Endothelial cell of umbilical vein (primary cell): ENCODE measurements at regions not wholly inside any gene's neighbourhood (a gene's known extent, or its start where the extent isn't known, plus 50 kb on each side); places are given as distances from the start of the nearest gene placed in this dataset.

Experiments
- BruUV-seq: library from RNA; stranded (reverse); fragments of 400-500 nt; replicated peaks from 2 replicates; lab custom pipeline; 2021; lab: Mats Ljungman, UMichigan
- CTCF ChIA-PET: fragments of 300-600, 350-600 bp; sonication (Branson Sonifier 250); formaldehyde crosslinking; loops from one replicate; lab custom pipeline; 2021; ENCODE audit warnings: antibody characterized with exemption, inconsistent platforms; lab: Charles Lee
- POLR2A ChIA-PET: fragments of 300-600, 350-600 bp; sonication (Branson Sonifier 250); formaldehyde crosslinking; loops from one replicate; lab custom pipeline; 2021; ENCODE audit warnings: antibody characterized with exemption, inconsistent platforms; lab: Charles Lee
- DNase-seq: peaks from one replicate; pipeline ENCODE4 v3.0.0-alpha.2; 2011; ENCODE audit warnings: low read depth, low spot score
- FAIRE-seq: peaks from 2 replicates; lab custom pipeline; 2011; peaks lifted over from hg19 to GRCh38; lab: Jason Lieb, UNC
- H2AFZ ChIP-seq: 2 replicates; pipeline ENCODE4 v1.6.0; 2012; ENCODE audit warnings: low read depth, low read length, control low read depth, inconsistent platforms
- H3K27ac ChIP-seq: 2 replicates; pipeline ENCODE4 v1.5.1; 2011; ENCODE audit warnings: low read depth, mild to moderate bottlenecking, control low read depth, low read length, moderate library complexity; ENCODE audit not compliant: insufficient read depth
- H3K27me3 ChIP-seq, 2 experiments: 2 replicates each; pipeline versions ENCODE4 v1.6.0 to v1.6.1; 2011; ENCODE audit warnings: low read length in 2 of 2, mixed read lengths in 1 of 2; ENCODE audit not compliant: control insufficient read depth in 2 of 2, insufficient read depth in 2 of 2
- H3K36me3 ChIP-seq, 2 experiments: 2 replicates in 1 of 2; 3 replicates in 1 of 2; pipeline ENCODE4 v1.5.1; 2011; ENCODE audit warnings: low read length in 2 of 2, mild to moderate bottlenecking in 1 of 2, moderate library complexity in 1 of 2; ENCODE audit not compliant: control insufficient read depth in 2 of 2, insufficient read depth in 2 of 2; ENCODE audit errors: extremely low read depth in 1 of 2
- H3K4me1 ChIP-seq: 3 replicates; pipeline ENCODE4 v1.5.1; 2011; ENCODE audit warnings: mild to moderate bottlenecking, low read length; ENCODE audit not compliant: control insufficient read depth, insufficient read depth; ENCODE audit errors: extremely low read depth
- H3K4me2 ChIP-seq: 2 replicates; pipeline ENCODE4 v1.6.1; 2011; ENCODE audit warnings: low read length, control low read depth, mixed read lengths; ENCODE audit not compliant: insufficient read depth
- H3K4me3 ChIP-seq, 3 experiments: fragments of 200-600 bp in 1 of 3; sonication (generic), shearing (Covaris generic) in 1 of 3; replicated peaks in 1 of 3; 2 replicates each; pipeline ENCODE4 v1.5.1; 2011 to 2016; ENCODE audit warnings: control low read depth in 3 of 3, low read length in 3 of 3, mild to moderate bottlenecking in 2 of 3, inconsistent platforms in 1 of 3, low read depth in 1 of 3, moderate library complexity in 1 of 3; ENCODE audit not compliant: insufficient read depth in 1 of 3
- H3K79me2 ChIP-seq: 2 replicates; pipeline ENCODE4 v1.6.0; 2012; ENCODE audit warnings: low read length, inconsistent platforms; ENCODE audit not compliant: control insufficient read depth, insufficient read depth
- H3K9ac ChIP-seq: replicated peaks from 2 replicates; pipeline ENCODE3; 2011; ENCODE audit warnings: low read length, control low read depth; ENCODE audit not compliant: insufficient read depth; ENCODE audit errors: extremely low read depth
- H3K9me1 ChIP-seq: replicated peaks from 3 replicates; pipeline ENCODE4 v1.6.0; 2011; ENCODE audit warnings: mild to moderate bottlenecking, low read length; ENCODE audit not compliant: control insufficient read depth, insufficient read depth; ENCODE audit errors: extremely low read depth
- H3K9me3 ChIP-seq: replicated peaks from 2 replicates; pipeline ENCODE4 v1.5.1; 2012; ENCODE audit warnings: low read length, inconsistent platforms; ENCODE audit not compliant: control insufficient read depth, insufficient read depth
- H4K20me1 ChIP-seq: replicated peaks from 2 replicates; pipeline ENCODE3; 2011; ENCODE audit warnings: mild to moderate bottlenecking, low read length; ENCODE audit not compliant: control insufficient read depth, insufficient read depth; ENCODE audit errors: extremely low read depth
- CTCF ChIP-seq, 2 donors: IDR thresholded peaks; 1 replicate in 1 of 2; 2 replicates in 1 of 2; pipeline ENCODE4 v1.5.1; 2011; ENCODE audit warnings: low read length in 2 of 2, mild to moderate bottlenecking in 2 of 2, moderate library complexity in 2 of 2, control low read depth in 1 of 2, inconsistent platforms in 1 of 2, low read depth in 1 of 2; ENCODE audit not compliant: insufficient read depth in 1 of 2; ENCODE audit errors: extremely low read depth in 1 of 2
- EZH2 ChIP-seq: IDR thresholded peaks from 2 replicates; pipeline ENCODE4 v1.6.1; 2012; ENCODE audit warnings: borderline replicate concordance, low read depth, mild to moderate bottlenecking, moderate library complexity, low read length, inconsistent platforms; ENCODE audit not compliant: severe bottlenecking
- FOS ChIP-seq: IDR thresholded peaks from 2 replicates; pipeline ENCODE4 v1.6.1; 2011; ENCODE audit warnings: mild to moderate bottlenecking, low read length, moderate library complexity, borderline replicate concordance; ENCODE audit not compliant: insufficient read depth
- GATA2 ChIP-seq: IDR thresholded peaks from 2 replicates; pipeline ENCODE4 v1.7.0; 2011; ENCODE audit warnings: low read depth, mild to moderate bottlenecking, moderate library complexity, mixed read lengths, low read length; ENCODE audit not compliant: insufficient read length, insufficient read depth
- JUN ChIP-seq: IDR thresholded peaks from 2 replicates; pipeline ENCODE4 v1.6.1; 2011; ENCODE audit warnings: borderline replicate concordance, low read depth; ENCODE audit not compliant: insufficient read length, insufficient read depth
- MAX ChIP-seq: IDR thresholded peaks from 2 replicates; pipeline ENCODE4 v1.6.1; 2011; ENCODE audit not compliant: insufficient read depth, insufficient read length
- MYC ChIP-seq: IDR thresholded peaks from one replicate; pipeline ENCODE4 v1.6.1; 2011; ENCODE audit warnings: mild to moderate bottlenecking, low read depth, low read length
- POLR2A ChIP-seq: IDR thresholded peaks from 2 replicates; pipeline ENCODE4 v1.6.1; 2012; ENCODE audit warnings: low read depth, mild to moderate bottlenecking, control low read depth, low read length
- POLR2AphosphoS5 ChIP-seq: IDR thresholded peaks from 2 replicates; pipeline ENCODE4 v1.6.1; 2012; ENCODE audit warnings: low read depth, mild to moderate bottlenecking, control low read depth, low read length, moderate library complexity; ENCODE audit not compliant: insufficient read depth
- dilution Hi-C: fragments of 300-500 bp; cut with MboI; formaldehyde crosslinking; loops from one replicate; pipeline ENCODE4 v1.15.0; 2019; ENCODE audit warnings: low sequenced_read_pairs; ENCODE audit not compliant: extremely low pct_ligation_motif_present
- intact Hi-C: fragments of 100-400 bp; cut with micrococcal nuclease; formaldehyde crosslinking; loops from one replicate; pipeline ENCODE4 v1.10.0; 2022

- Histone ChIP-seq H3K4me2 (no peak overlapping the region), H3K4me3 (no peak overlapping the region), H3K79me2 (no peaks in the 10 kb centered on the region), H3K9ac (no peak overlapping the region), H4K20me1 (no peaks in the 10 kb centered on the region), H3K27ac (no peak overlapping the region), H3K36me3 (no peaks in the 10 kb centered on the region), H3K27me3 (peaks cover 0 to 5% of the 10 kb centered on the region in 2 experiments), H3K4me1 (no peaks in the 10 kb centered on the region), H3K9me1 (no peaks in the 10 kb centered on the region), H3K9me3 (no peaks in the 10 kb centered on the region), H2AFZ (no peak overlapping the region)
- dilution Hi-C loops (no loop called here), intact Hi-C loops (no loop called here)
- TF ChIP-seq EZH2 (no peak), JUN (no peak), POLR2A (no peak), POLR2AphosphoS5 (no peak), CTCF (IDR thresholded peaks at IDR 0.05; ENCODE audit: extremely low read depth in 1 of 2, insufficient read depth in 1 of 2, low read depth in 1 of 2, low read length in 2 of 2) (no peak), GATA2 (no peak), MAX (no peak), FOS (no peak), MYC (no peak)
- ChIA-PET POLR2A (no interaction called here), CTCF (no interaction called here)
- no TSS peak for BruUV-seq
- FAIRE-seq (no peak), DNase-seq (no peak)
These were observed 107.0 kb downstream of the XRCC2 start for GRCh38 chr7:152568972-152569371.
